Epidermal melanocyte (primary cell): ENCODE measurements at regions not wholly inside any gene's neighbourhood (a gene's known extent, or its start where the extent isn't known, plus 50 kb on each side); places are given as distances from the start of the nearest gene placed in this dataset.

Experiments
- DNase-seq: peaks from one replicate; pipeline ENCODE4 v3.0.0; 2011; ENCODE audit warnings: low spot score; ENCODE audit not compliant: insufficient read length

- no peak for DNase-seq
Measured at GRCh38 chr11:36974771-36975170, 376.7 kb upstream of the RAG2 start.

GRCh38 chr11:36953976-36954375 is 355.9 kb upstream of the RAG2 start:
- DNase-seq = no peak

DNA sequence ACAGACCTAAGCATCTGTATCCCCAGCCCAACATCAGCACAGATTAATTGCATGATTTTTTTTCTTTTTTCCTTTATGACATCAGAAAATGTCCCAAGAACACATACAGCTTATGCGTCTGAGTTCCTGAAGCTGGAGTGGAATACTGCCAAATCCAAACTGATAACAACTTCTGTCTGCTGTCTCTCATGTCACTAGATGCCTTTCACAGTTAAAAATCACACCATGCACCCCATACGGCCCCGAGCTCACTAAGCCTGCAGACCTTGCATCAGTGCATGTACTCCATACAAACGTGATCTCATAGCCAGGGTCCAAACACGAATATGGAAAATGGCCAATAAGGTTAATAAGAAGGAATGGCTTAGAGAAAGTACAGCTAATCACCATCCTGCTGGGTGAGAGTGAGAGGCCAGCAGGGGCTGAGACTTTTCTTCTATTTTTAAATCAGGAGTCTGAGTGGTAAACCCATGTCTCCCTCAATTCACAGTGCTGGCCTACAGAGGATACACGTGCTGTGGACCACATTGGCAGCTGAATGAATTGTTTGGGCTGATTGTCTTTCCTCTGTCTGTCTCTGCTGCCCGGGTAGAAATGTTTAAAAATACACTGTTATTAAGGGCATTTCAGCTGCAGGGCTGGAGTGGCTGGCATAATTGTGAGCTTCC is 350.6 kb upstream of the RAG2 start:
- no peak for DNase-seq

- no peak for DNase-seq
Measured at GRCh38 chr11:36945384-36945783, 347.3 kb upstream of the RAG2 start.

DNA sequence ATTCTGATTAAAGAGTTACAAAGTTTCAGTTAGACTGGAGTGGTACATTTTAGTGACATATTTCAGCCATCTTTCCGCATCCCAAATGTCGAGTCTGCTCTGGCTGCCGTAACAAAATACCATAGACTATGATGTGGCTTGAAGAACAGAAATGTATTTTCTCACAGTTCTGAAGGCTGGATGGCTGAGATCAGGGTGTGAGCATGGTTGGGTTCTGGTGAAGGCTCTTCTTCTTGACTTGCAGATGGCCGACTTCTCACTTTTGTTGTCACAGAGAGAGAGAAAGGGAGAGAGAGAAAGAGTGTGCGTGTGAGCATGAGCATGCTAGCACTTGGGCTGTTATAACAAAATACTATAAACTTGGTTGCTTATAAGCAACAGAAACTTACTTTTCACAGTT is 335.4 kb upstream of the RAG2 start:
- DNase-seq = no peak

DNA sequence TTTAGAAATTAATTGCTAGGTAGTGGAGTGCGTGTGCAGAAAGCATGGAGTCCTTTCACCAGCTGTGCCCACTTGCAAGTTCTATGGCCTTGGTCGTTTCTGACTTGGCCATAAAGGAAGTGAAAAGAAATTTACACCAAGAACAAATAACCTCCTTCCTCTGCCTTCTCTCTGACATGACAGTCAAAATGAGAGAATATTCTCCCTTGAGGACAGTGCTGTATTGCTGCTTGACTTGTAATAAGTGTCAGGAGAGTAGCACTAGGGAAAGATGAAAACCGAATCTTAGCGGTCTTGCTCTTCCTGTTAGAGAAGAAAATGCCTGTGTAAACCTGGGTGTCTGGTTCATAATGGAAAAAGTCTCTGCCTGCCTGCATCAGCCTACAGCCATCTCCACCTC is 333.1 kb upstream of the RAG2 start:
- DNase-seq = no peak

DNA sequence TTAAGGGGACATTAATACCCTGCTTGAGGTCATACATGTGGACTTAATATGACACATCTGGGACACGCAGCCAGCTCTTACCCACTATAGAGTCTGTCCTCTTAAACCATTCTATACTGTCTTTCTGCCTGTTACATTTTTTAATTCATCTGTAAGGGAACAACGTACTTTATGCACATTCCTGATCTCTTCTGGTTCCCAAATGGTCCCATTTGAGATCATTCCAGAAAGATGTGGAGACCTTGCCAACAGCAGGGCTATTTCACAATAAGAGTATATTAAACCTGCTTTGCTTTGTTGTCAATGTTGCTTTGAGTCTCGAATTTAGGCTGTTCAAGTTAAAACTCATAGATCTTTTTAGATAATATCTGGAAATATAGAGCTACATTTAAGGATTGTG is 332.2 kb upstream of the RAG2 start:
- no peak for DNase-seq

DNA sequence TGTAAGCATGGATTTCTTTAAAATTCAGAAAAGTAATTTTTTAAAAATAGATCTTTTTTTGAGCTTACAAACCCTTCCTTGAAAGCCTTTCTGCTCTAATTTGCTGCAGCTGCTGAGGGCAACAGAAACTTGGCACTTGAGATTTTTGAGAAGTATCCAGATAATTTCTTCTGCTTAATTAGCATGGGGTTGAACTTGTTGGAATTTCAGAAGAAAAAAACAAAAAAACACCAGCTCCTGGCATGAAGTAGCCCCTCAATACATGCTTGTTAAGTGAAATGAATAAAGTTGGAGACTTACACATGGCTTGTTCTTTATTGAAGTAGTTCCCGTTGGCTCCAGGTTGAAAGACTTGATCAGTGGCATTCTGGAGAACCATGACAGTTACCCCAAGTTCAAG is 331.4 kb upstream of the RAG2 start:
- no peak for DNase-seq

DNA sequence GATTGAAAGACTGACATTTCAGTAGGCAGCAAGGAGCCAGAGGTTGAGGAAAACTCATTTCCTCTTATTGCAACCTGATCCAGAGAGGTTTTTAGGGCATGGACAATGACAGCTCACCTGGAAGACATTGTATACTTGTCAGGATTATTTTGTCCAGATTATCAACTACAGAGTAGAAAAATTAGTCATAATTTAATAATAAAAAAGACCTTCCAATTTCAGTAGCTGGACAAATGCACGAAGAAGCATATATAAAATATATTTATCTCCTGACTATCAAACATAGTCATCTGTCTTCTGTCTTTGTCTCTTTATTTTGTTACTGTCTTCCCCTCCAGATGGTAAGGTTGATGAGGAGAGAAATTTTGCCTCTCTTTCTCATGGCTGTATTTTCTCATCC is 330.6 kb upstream of the RAG2 start:
- DNase-seq = no peak

DNA sequence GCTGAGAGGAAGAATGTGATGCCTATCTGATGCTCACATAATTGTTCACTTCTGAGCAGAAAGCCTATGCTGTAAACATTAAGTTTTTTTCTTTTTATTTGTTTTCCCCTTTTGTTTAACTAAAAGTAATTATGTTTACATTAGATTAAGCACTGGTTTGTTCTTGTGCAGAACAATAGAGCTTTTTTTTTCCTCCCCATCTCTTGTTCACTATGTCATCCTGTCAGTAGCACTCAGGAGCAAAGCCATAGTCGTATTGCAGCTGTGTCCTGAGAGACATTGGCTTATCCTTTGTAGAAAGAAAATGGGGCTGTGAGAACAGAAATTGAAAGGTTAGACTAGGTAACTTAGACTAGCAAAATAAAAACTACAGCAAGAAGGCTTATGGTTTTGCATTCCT is 301.8 kb upstream of the RAG2 start:
- DNase-seq = no peak

GRCh38 chr11:36890841-36891240 is 292.8 kb upstream of the RAG2 start:
- no peak for DNase-seq

DNA sequence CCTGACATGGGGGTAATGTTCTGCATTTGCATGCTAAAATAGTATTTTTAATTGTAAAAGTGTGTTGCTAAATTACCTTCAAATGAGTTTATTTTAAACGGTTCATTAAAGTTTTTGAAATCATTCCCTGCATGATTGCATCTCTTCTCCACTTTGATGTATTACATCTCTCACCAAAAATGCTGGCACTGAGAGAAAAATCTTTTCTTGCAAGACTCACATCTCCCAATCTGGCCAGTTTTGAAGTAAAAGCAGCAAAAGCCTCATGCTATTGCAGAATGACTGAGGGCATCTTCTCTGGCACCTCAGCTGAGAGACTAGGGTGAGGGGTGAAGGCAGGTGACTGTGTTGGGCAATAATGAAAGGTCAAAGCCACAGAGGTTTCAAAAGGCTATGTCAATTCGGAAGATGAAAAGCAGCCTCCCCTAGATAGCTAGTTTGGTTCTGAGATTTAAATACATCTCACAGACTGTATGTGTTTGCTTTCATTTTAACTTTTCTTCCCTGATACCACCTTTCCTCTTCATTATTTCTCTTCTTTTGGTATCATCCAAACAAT is 292.2 kb upstream of the RAG2 start:
- no peak for DNase-seq

GRCh38 chr11:36885154-36885553 is 287.1 kb upstream of the RAG2 start:
- no peak for DNase-seq

GRCh38 chr11:36878737-36879136 is 280.7 kb upstream of the RAG2 start:
- no peak for DNase-seq

DNA sequence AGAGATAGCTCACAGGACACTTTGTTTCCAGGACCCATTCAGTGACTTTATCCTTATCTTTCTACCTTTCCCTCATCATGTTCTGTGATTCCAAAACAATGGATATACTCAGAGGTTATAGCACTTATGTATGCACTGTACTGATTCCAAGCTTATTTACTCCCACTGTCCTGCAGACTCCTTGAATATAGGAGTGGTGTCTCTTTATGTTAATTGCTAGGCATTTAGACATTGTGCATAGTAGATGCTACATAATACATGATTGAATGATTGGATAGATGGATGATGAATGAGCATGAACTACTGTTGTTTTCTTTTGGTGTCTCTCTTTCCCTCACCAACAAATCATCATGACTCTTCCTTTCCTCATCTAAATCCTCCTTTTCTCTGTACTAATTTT is 279.1 kb upstream of the RAG2 start:
- no peak for DNase-seq

DNA sequence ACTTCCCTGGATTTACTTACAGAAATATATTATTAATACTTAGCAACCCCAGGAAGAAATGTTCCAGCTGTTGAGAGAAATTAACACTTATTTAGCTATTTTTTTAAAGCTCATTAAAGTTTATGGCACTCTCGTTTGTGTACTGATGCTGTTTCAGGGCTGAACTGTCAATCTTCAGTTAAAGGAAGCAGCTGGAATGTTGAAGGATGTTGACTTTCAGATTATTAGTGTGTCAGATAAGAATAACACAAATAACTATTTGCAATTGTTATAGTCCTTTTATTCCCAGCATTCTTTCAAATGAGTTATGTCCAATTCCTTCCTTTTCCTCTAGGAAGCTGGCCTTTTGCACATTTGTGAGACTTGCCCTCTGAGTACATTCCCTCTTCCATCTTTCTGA is 278.2 kb upstream of the RAG2 start:
- no peak for DNase-seq

DNA sequence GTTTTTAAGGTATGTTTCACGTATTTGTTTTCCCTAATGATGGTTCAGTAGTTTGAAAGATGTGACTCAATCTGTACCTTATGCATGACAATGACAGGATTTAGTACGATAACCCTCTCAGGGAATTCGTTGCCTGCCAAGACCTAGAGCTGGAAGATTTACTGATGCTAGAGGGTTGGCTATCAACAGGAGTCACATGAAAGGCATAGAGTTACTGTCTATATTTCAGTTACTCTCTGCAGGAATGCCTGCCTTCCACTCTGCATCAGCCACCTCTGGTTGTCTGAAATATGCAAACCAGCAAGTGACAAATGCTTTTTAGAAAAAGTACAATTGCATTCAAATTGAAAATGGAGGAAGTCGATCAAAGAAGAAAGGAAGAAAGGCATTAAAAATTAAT is 276.3 kb upstream of the RAG2 start:
- no peak for DNase-seq

DNA sequence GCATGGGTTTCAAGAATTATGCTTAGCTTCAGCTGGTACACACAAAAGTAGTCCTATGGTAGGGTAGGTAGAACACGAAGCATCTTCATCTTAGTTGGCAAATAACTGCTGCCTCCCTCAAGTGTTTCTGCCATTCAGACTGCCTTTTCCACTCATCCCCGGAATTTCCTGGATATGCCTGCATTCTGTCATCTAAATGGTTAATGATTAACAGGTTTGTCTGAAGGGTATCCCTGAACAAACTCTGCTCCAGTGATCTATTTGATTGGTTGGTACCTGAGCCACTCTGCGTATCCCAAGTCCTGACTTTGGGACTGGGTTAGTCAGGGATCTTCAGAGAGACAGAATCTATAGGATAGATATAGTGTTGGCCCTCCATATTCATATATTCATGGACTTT is 272.3 kb upstream of the RAG2 start:
- no peak for DNase-seq

DNA sequence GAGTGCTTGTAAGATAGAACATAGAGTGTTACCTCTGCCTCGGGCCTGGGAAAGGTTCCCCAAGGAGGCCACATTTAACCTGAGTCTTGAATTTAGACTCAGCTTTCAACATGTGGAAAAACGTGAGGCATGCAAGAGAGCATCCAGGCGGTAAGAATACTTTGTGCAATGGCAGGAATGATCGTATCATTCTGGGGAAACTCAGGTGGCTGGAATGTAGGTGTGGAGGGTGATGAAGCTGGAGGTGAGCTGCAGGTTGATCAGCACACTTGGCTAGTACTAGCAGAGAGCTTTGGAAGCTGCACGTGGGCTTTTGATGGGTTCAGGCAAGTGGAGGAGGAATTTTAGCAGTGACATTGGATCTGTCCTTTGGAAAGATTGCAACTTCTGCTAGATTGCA is 270.3 kb upstream of the RAG2 start:
- DNase-seq = no peak

GRCh38 chr11:36865846-36866245 is 267.8 kb upstream of the RAG2 start:
- no peak for DNase-seq

DNA sequence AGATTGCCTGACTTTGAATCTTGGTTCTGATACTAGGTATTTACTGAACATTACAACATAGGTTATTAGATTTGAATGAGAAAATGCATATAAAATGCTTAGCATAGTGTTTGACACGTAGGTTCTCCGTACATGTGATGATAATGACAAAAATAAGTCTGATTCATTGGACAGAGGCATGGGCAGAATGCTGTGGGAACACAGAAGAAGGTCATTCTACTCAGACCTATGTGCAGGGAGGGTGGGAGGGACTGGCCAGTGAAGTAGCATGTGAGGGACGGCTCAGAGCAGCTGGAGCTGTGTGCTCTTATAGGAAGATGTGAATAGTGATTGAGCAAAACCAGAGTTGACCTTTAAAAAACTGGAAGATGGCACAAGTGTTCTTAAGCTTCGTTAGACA is 256.8 kb upstream of the RAG2 start:
- DNase-seq = no peak

DNA sequence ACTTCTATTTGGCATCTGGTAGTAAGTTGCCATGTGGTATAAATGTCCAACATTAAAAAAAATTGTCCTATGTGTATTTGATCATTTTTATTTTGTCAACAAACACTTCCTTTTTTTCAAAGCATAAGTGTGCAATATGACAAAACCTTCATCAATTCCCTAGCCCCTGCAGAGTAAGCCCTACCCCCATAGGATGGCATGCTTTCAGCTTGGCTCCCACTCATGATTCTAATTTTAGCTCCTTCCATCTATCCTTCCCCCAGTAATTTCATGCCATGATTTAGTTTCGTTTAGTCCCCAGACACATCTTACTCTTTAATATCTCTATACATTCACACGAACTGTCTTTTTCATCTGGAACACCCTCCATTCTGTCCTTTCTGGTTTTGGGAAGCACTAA is 250.6 kb upstream of the RAG2 start:
- DNase-seq = no peak

GRCh38 chr11:36840378-36840777 is 242.3 kb upstream of the RAG2 start:
- DNase-seq = no peak
